H9 (cell line): ENCODE measurements at regions not wholly inside any gene's neighbourhood (a gene's known extent, or its start where the extent isn't known, plus 50 kb on each side); places are given as distances from the start of the nearest gene placed in this dataset.

Source experiments
- DNase-seq: peaks from one replicate; pipeline ENCODE4 v3.0.0-alpha.2; 2017
- H2AFZ ChIP-seq: one replicate; pipeline ENCODE4 v1.6.1; 2013; ENCODE audit warnings: mild to moderate bottlenecking, low read length, control low read depth, moderate library complexity
- H2AK5ac ChIP-seq: 2 replicates; pipeline ENCODE4 v1.6.1; 2013; ENCODE audit warnings: low read length, control low read depth, mixed read lengths; ENCODE audit not compliant: insufficient read length
- H2BK120ac ChIP-seq: one replicate; pipeline ENCODE4 v1.6.1; 2013; ENCODE audit warnings: low read depth, mild to moderate bottlenecking, low read length, control low read depth, inconsistent platforms; ENCODE audit not compliant: poor library complexity, severe bottlenecking
- H2BK12ac ChIP-seq: 2 replicates; pipeline ENCODE4 v1.6.1; 2013; ENCODE audit warnings: low read length, control low read depth, mixed read lengths, low read depth; ENCODE audit not compliant: insufficient read length
- H2BK15ac ChIP-seq: 2 replicates; pipeline ENCODE4 v1.6.1; 2013; ENCODE audit warnings: low read depth, low read length, control low read depth
- H2BK20ac ChIP-seq: one replicate; pipeline ENCODE4 v1.6.1; 2013; ENCODE audit warnings: low read depth, mild to moderate bottlenecking, low read length, control low read depth, inconsistent platforms; ENCODE audit not compliant: poor library complexity, severe bottlenecking
- H2BK5ac ChIP-seq: 2 replicates; pipeline ENCODE4 v1.6.1; 2013; ENCODE audit warnings: low read length, control low read depth, mixed read lengths; ENCODE audit not compliant: insufficient read length
- H3K14ac ChIP-seq: 2 replicates; pipeline ENCODE4 v1.6.1; 2013; ENCODE audit warnings: low read length, control low read depth; ENCODE audit not compliant: insufficient read depth
- H3K18ac ChIP-seq: 2 replicates; pipeline ENCODE4 v1.6.1; 2013; ENCODE audit warnings: low read depth, mild to moderate bottlenecking, mixed read lengths, low read length, control low read depth; ENCODE audit not compliant: insufficient read length
- H3K23ac ChIP-seq: 2 replicates; pipeline ENCODE4 v1.6.1; 2013; ENCODE audit warnings: low read length, control low read depth, mixed read lengths, low read depth; ENCODE audit not compliant: insufficient read length
- H3K23me2 ChIP-seq: 2 replicates; pipeline ENCODE4 v1.6.1; 2013; ENCODE audit warnings: low read depth, mild to moderate bottlenecking, mixed read lengths, low read length, control low read depth; ENCODE audit not compliant: insufficient read length, poor library complexity, severe bottlenecking
- H3K27ac ChIP-seq: 2 replicates; pipeline ENCODE4 v1.5.1; 2013; ENCODE audit warnings: low read length, control low read depth, mixed read lengths, low read depth; ENCODE audit not compliant: insufficient read length
- H3K27me3 ChIP-seq: 2 replicates; pipeline ENCODE4 v1.6.1; 2013; ENCODE audit warnings: low read length, control low read depth, inconsistent platforms; ENCODE audit not compliant: insufficient read depth
- H3K4ac ChIP-seq: 2 replicates; pipeline ENCODE4 v1.6.1; 2013; ENCODE audit warnings: low read depth, mild to moderate bottlenecking, control low read depth, inconsistent platforms, low read length, moderate library complexity
- H3K4me1 ChIP-seq: 2 replicates; pipeline ENCODE4 v1.6.1; 2013; ENCODE audit warnings: low read length, control low read depth, inconsistent platforms; ENCODE audit not compliant: insufficient read depth
- H3K4me2 ChIP-seq: 2 replicates; pipeline ENCODE4 v1.6.1; 2013; ENCODE audit warnings: low read length, control low read depth, mixed read lengths; ENCODE audit not compliant: insufficient read length, insufficient read depth
- H3K56ac ChIP-seq: 2 replicates; pipeline ENCODE4 v1.6.1; 2013; ENCODE audit warnings: low read depth, mild to moderate bottlenecking, mixed read lengths, low read length, control low read depth; ENCODE audit not compliant: insufficient read length
- H3K79me1 ChIP-seq: 2 replicates; pipeline ENCODE4 v1.6.1; 2013; ENCODE audit warnings: low read depth, mild to moderate bottlenecking, moderate library complexity, low read length, control low read depth, inconsistent platforms; ENCODE audit not compliant: insufficient read depth, poor library complexity, severe bottlenecking
- H3K79me2 ChIP-seq: 2 replicates; pipeline ENCODE4 v1.6.1; 2013; ENCODE audit warnings: low read length, control low read depth, inconsistent platforms; ENCODE audit not compliant: insufficient read depth
- H3K9ac ChIP-seq: 2 replicates; pipeline ENCODE4 v1.6.1; 2013; ENCODE audit warnings: low read length, control low read depth, mixed read lengths; ENCODE audit not compliant: insufficient read length; ENCODE audit errors: extremely low read depth
- H3K9me3 ChIP-seq: one replicate; pipeline ENCODE4 v1.6.1; 2013; ENCODE audit warnings: low read depth, low read length, inconsistent platforms; ENCODE audit not compliant: control insufficient read depth
- H3T11ph ChIP-seq: one replicate; pipeline ENCODE4 v1.6.1; 2013; ENCODE audit warnings: mild to moderate bottlenecking, low read length, control low read depth, inconsistent platforms
- H4K20me1 ChIP-seq: one replicate; pipeline ENCODE4 v1.6.1; 2013; ENCODE audit not compliant: control insufficient read depth, insufficient read length, insufficient read depth
- H4K5ac ChIP-seq: 2 replicates; pipeline ENCODE4 v1.6.1; 2013; ENCODE audit warnings: low read depth, mild to moderate bottlenecking, mixed read lengths, low read length, control low read depth; ENCODE audit not compliant: insufficient read length
- H4K8ac ChIP-seq: replicated peaks from 2 replicates; pipeline ENCODE4 v1.6.1; 2013; ENCODE audit warnings: low read length, control low read depth, mixed read lengths, low read depth; ENCODE audit not compliant: insufficient read length
- H4K91ac ChIP-seq: 2 replicates; pipeline ENCODE4 v1.6.1; 2013; ENCODE audit warnings: low read depth, mild to moderate bottlenecking, moderate library complexity, mixed read lengths, low read length, control low read depth; ENCODE audit not compliant: insufficient read length
- H3K27ac Mint-ChIP-seq, 3 experiments: 2 replicates in 2 of 3; 3 replicates in 1 of 3; pipeline ENCODE4 v1.8.0; 2020 to 2021; ENCODE audit warnings: mixed read lengths in 3 of 3, mild to moderate bottlenecking in 1 of 3, moderate library complexity in 1 of 3
- H3K27me3 Mint-ChIP-seq: 2 replicates; pipeline ENCODE4 v1.8.0; 2021; ENCODE audit warnings: low read depth, mild to moderate bottlenecking, moderate library complexity, mixed read lengths
- H3K36me3 Mint-ChIP-seq, 3 experiments: 2 replicates in 2 of 3; 3 replicates in 1 of 3; pipeline ENCODE4 v1.8.0; 2020 to 2021; ENCODE audit warnings: low read depth in 3 of 3, mixed read lengths in 3 of 3; ENCODE audit not compliant: insufficient read depth in 1 of 3
- H3K4me1 Mint-ChIP-seq, 2 experiments: 2 replicates each; pipeline ENCODE4 v1.8.0; 2020; ENCODE audit warnings: mixed read lengths in 2 of 2
- H3K4me3 Mint-ChIP-seq, 2 experiments: 2 replicates in 1 of 2; 3 replicates in 1 of 2; pipeline ENCODE4 v1.8.0; 2020 to 2021; ENCODE audit warnings: mild to moderate bottlenecking in 2 of 2, mixed read lengths in 2 of 2, moderate library complexity in 1 of 2
- H3K9me3 Mint-ChIP-seq, 2 experiments: 2 replicates in 1 of 2; 3 replicates in 1 of 2; pipeline ENCODE4 v1.8.0; 2020; ENCODE audit warnings: mild to moderate bottlenecking in 2 of 2, mixed read lengths in 2 of 2, moderate library complexity in 1 of 2
- WGBS: extraction: QIAGEN DNeasy Blood & Tissue Kit; methylation state at CpG from one replicate; pipeline ENCODE4 v1.1.7; 2013; ENCODE audit warnings: missing lambda C conversion rate, low lambda C conversion rate, mixed read lengths; ENCODE audit not compliant: insufficient read length; ENCODE audit errors: extremely low coverage; 5-methylcytosine and 5-hydroxymethylcytosine counted together
- TF ChIP-seq, protein P1 (sequence below): fragments of 200-600 bp; sonication (generic); conservative IDR thresholded peaks from 3 replicates; pipeline ENCODE4 v1.8.0; 2021; ENCODE audit warnings: antibody characterized with exemption, mild to moderate bottlenecking

DNA sequence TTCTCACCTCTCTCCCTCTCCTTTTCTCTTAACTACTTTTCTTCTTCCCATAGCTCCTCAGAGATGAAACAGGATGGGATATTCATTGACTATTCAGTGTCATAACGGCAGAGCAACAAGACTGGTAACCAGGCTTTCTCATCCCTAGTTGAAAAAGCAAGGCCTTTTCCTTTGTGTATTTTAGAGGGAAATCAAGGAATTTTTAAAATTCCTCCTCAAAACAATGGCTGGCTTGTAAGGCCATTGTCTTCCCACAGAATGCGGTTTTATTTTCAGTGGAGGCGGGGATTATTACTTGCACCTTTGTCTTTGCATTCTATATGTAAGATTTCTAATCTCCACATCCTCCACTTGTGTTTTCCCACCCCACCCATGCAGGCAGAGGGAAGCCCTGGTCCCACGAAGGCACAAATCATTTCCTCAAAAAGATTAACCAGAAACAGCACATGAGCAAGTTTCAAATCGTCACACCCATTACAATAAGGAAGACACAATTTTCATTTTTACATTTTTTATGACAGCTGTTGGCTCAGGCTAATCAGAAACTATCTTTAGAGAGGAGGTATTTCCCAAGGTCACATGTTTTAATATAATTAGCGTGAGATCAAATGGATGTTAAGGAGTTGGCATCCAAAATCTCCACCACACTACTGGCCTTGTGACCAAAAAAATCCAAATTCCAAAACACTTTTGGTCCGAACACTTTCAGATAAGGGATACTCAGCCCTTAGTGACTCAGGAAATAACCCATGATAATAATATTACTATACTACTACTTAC is 53.0 kb upstream of the KDR start:
- no peaks in the 10 kb centered on the region for H3K27me3 Mint-ChIP-seq
- peaks cover 0 to 9% (median 7%) of the 10 kb centered on the region in 3 experiments; a peak in 4 of 7 replicates for H3K36me3 Mint-ChIP-seq
- H2BK5ac ChIP-seq: no peak overlapping the region

More for the DNA sequence above, 53.0 kb upstream of the KDR start:
- H3K14ac ChIP-seq: no peak overlapping the region
- H2BK15ac ChIP-seq: peak overlapping the region; percentile 71; the same call in 1 of the 2 replicates
- DNase-seq: no peak
- H4K91ac ChIP-seq: no peak overlapping the region
- H3T11ph ChIP-seq: no peak overlapping the region
- no peaks in the 10 kb centered on the region for H4K20me1 ChIP-seq
- no peak overlapping the region for H2AK5ac ChIP-seq
- no peak overlapping the region for H3K27ac ChIP-seq
- no peaks in the 10 kb centered on the region for H3K79me2 ChIP-seq
- H2BK12ac ChIP-seq: peak overlapping the region; percentile 57
- no peak overlapping the region for H4K5ac ChIP-seq
- H3K9me3 ChIP-seq: no peaks in the 10 kb centered on the region
- H3K4ac ChIP-seq: no peak overlapping the region
- no peak overlapping the region for H2BK120ac ChIP-seq
- no peak overlapping the region for H4K8ac ChIP-seq
- H3K56ac ChIP-seq: no peak overlapping the region
- WGBS: no CpG with 5 or more reads among the region's 7 CpGs
- no peaks in the 10 kb centered on the region for H3K23me2 ChIP-seq
- no peak overlapping the region for H3K4me2 ChIP-seq
- H2AFZ ChIP-seq: no peak overlapping the region
- TF ChIP-seq, protein P1, sequence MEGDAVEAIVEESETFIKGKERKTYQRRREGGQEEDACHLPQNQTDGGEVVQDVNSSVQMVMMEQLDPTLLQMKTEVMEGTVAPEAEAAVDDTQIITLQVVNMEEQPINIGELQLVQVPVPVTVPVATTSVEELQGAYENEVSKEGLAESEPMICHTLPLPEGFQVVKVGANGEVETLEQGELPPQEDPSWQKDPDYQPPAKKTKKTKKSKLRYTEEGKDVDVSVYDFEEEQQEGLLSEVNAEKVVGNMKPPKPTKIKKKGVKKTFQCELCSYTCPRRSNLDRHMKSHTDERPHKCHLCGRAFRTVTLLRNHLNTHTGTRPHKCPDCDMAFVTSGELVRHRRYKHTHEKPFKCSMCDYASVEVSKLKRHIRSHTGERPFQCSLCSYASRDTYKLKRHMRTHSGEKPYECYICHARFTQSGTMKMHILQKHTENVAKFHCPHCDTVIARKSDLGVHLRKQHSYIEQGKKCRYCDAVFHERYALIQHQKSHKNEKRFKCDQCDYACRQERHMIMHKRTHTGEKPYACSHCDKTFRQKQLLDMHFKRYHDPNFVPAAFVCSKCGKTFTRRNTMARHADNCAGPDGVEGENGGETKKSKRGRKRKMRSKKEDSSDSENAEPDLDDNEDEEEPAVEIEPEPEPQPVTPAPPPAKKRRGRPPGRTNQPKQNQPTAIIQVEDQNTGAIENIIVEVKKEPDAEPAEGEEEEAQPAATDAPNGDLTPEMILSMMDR: no peak
- H3K27me3 ChIP-seq: no peaks in the 10 kb centered on the region
- no peak overlapping the region for H3K18ac ChIP-seq
- H3K4me1 ChIP-seq: peaks cover 15% of the 10 kb centered on the region; the same call in 1 of the 2 replicates
- H2BK20ac ChIP-seq: no peak overlapping the region
- no peaks in the 10 kb centered on the region for H3K79me1 ChIP-seq
- H3K23ac ChIP-seq: no peak overlapping the region
- H3K27ac Mint-ChIP-seq: peak overlapping the region in 2 of 3 experiments; percentile 63 to 74; a peak in 3 of 7 replicates
- peaks cover 0 to 3% of the 10 kb centered on the region in 2 experiments; a peak in 3 of 5 replicates for H3K9me3 Mint-ChIP-seq
- no peak overlapping the region for H3K4me3 Mint-ChIP-seq
- peaks cover 33 to 46% of the 10 kb centered on the region in 2 experiments for H3K4me1 Mint-ChIP-seq
- no peak overlapping the region for H3K9ac ChIP-seq
